ENCODE measurements at regions not wholly inside any gene's neighbourhood (a gene's known extent, or its start where the extent isn't known, plus 50 kb on each side); places are given as distances from the start of the nearest gene placed in this dataset.

DNA sequence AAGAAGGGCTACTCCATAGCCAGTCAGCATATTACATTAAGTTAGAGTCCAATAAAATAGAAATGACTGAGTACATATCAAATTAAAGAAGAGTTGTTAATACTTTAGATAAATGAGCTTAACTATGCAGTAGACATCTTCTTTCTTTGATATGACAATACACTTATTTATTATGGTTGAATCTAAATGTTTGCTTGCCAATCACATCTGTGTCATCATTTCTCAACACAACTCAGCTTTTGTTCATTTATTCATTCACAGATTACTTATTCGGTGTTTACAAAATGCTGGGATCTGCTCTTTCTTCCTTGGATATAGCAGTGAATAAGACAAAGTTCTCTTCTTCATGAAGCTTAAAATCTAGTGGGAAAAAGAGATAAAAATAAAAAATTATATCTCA is 614.6 kb upstream of the ATP2B1 start:
- Mint-ChIP-seq H3K27me3 (no peaks in the 10 kb centered on the region), H3K9me3 (no peaks in the 10 kb centered on the region), H3K4me1 (ENCODE audit: low read depth) (no peaks in the 10 kb centered on the region), H3K36me3 (ENCODE audit: low read depth) (no peaks in the 10 kb centered on the region), H3K27ac (no peak overlapping the region), H3K4me3 (no peak overlapping the region)
- no peak for DNase-seq

DNA sequence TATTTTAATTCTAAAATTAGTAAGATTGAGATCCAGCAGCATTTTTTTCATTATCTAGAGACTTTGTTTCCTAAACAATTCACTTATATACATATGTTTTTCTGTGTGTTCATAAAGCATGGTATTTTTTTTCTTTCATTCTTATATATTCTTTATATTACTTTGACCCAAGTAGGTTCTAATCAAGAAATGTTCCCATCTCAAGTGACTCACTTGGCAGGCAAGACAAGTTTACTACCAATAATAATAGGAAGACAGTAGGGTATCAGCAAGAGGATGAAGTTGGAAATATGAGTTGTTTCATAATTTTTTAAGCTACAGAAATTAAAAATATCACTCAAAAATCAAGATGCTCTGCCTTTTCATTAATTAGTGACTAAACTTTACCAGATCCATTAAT is 613.4 kb upstream of the ATP2B1 start:
- H3K27me3 Mint-ChIP-seq: no peaks in the 10 kb centered on the region
- H3K9me3 Mint-ChIP-seq: no peaks in the 10 kb centered on the region
- DNase-seq: no peak
- no peaks in the 10 kb centered on the region for H3K36me3 Mint-ChIP-seq (ENCODE audit: low read depth)
- H3K4me3 Mint-ChIP-seq: no peak overlapping the region
- H3K4me1 Mint-ChIP-seq (ENCODE audit: low read depth): no peaks in the 10 kb centered on the region
- no peak overlapping the region for H3K27ac Mint-ChIP-seq

DNA sequence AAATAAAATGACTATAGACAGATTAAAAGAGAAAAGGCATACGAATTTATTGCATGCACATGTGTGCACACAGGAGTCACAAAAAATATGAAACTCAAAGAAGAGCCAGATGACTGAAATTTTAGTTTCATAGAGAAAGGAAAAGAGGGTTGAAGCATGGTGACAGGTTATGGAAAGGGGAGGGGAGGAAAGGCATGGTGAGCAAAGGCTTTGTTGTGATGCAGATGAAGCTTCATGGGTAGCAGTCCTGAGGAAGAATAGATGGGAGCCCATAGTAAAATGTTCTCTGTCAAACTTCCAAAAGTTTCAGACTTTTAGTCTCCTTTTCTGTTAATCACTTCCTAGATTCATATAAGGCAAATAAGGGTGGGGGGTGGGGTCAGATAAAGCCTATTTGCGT is 612.7 kb upstream of the ATP2B1 start:
- no peak overlapping the region for H3K27ac Mint-ChIP-seq
- H3K9me3 Mint-ChIP-seq: no peaks in the 10 kb centered on the region
- no peak for DNase-seq
- H3K36me3 Mint-ChIP-seq (ENCODE audit: low read depth): no peaks in the 10 kb centered on the region
- H3K27me3 Mint-ChIP-seq: no peaks in the 10 kb centered on the region
- H3K4me1 Mint-ChIP-seq (ENCODE audit: low read depth): no peaks in the 10 kb centered on the region
- H3K4me3 Mint-ChIP-seq: no peak overlapping the region

DNA sequence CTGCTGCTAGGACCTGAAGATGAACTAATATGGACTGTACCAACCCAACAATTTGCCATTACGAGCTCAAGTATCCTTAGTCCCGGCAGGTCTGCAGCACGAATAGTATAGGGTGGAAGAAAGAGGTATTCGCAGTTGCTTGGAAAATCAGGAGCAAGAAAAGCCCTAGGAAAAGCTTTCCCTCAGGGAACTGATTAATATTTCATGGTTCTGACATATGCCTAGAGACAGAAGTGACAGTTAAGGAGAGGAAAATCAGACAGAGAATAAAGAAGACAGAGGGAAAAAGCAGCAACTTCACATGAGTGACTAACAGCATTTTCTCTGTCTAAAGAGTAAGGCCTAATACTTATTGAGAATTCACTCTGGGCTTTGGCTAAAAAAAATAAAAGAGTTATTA is 602.9 kb upstream of the ATP2B1 start:
- DNase-seq: no peak
- H3K9me3 Mint-ChIP-seq: no peaks in the 10 kb centered on the region
- H3K4me1 Mint-ChIP-seq (ENCODE audit: low read depth): no peaks in the 10 kb centered on the region
- no peak overlapping the region for H3K4me3 Mint-ChIP-seq
- H3K27me3 Mint-ChIP-seq: peaks cover 13% of the 10 kb centered on the region
- H3K27ac Mint-ChIP-seq: no peak overlapping the region
- H3K36me3 Mint-ChIP-seq (ENCODE audit: low read depth): no peaks in the 10 kb centered on the region

DNA sequence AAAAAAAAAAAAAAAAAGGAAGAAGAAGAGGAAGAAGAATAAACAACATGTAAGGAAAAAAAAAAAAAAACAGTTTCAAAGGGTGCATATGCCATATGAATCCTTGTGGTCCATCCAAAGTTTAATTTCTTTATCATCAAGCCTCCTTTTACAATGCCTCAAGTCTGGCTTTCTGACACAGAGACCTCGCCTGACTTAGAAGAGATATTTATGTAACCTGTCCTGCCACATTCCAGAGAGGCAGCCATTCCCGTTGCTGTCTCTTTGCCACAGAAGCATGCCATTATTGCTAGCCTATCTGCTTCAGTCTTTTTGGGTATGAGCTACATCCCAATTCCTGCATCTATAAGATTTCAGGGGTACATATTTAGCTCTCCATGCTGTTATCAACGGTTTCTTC is 596.7 kb upstream of the ATP2B1 start:
- Mint-ChIP-seq H3K4me1 (ENCODE audit: low read depth) (no peaks in the 10 kb centered on the region), H3K27ac (no peak overlapping the region), H3K9me3 (no peaks in the 10 kb centered on the region), H3K4me3 (no peak overlapping the region), H3K27me3 (peaks cover 22% of the 10 kb centered on the region), H3K36me3 (ENCODE audit: low read depth) (no peaks in the 10 kb centered on the region)
- no peak for DNase-seq

DNA sequence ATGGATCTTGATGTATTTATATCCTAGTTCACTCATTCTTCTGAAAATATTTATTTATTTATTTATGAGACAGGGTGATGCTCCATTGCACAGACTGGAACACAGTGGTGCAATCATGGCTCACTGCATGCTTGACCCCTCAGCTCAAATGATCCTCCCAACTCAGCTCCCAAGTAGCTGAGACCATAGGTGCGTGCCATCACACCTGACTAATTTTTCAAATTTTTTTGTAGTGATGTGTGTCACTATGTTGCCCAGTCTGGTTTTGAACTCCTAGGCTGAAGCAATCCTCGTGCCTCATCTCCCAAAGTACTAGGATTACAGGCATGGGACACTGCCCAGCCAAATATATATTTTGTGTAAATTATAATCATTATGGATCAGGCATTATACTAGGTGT is 595.6 kb upstream of the ATP2B1 start:
- no peaks in the 10 kb centered on the region for H3K9me3 Mint-ChIP-seq

DNA sequence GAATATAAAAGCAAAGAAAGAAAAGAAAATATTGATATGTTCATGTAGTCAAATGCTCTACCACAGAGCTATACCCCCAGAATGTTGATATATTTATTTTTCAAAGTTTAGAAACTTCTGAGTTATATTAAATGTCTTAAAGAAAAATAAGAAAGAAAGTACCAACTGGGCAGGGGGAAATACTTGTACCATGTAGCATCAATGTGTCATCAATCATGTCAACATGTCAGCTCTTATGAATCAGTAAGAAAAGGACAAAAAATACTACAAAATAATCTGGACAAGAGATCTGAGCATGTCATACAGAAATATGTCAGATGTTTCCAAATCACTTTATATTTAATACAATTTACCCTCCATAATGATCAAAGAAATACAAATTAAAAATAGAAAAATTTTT is 595.1 kb upstream of the ATP2B1 start:
- DNase-seq: no peak
- Mint-ChIP-seq H3K36me3 (ENCODE audit: low read depth) (no peaks in the 10 kb centered on the region), H3K9me3 (no peaks in the 10 kb centered on the region), H3K27ac (no peak overlapping the region), H3K27me3 (peaks cover 24% of the 10 kb centered on the region), H3K4me1 (ENCODE audit: low read depth) (peaks cover 12% of the 10 kb centered on the region), H3K4me3 (no peak overlapping the region)

More for the DNA sequence above, 595.6 kb upstream of the ATP2B1 start:
- no peak overlapping the region for H3K27ac Mint-ChIP-seq
- no peak overlapping the region for H3K4me3 Mint-ChIP-seq
- peaks cover 7% of the 10 kb centered on the region for H3K4me1 Mint-ChIP-seq (ENCODE audit: low read depth)
- no peaks in the 10 kb centered on the region for H3K36me3 Mint-ChIP-seq (ENCODE audit: low read depth)
- peaks cover 23% of the 10 kb centered on the region for H3K27me3 Mint-ChIP-seq
- no peak for DNase-seq

DNA sequence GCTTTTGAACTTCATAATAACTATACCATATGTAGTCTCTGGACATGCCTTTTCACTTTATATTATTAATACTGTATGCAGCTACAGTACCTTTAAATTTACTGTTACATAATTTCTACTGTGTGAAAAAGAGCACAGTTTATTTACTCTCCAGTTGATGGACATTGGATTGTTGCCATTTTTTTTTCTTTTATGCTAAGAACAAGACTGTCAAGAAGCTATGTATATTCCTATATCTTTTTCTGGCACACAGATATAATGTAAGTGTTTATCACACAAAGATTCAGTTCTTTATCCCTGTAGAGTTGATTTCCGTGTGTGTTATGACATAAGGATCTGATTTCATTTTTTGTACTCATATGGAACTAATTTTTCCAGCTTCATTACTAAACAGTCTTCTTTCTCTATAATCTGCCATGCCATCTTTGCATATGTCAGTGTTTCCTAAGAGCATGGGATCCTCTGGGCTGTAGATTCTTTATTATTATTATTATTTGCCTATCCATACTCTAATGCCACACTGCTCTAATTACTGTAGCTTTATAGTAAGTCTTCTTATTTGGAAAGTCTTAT is 593.0 kb upstream of the ATP2B1 start:
- H3K4me1 Mint-ChIP-seq (ENCODE audit: low read depth): peaks cover 21% of the 10 kb centered on the region
- no peak for DNase-seq
- H3K27ac Mint-ChIP-seq: no peak overlapping the region
- H3K4me3 Mint-ChIP-seq: no peak overlapping the region
- no peaks in the 10 kb centered on the region for H3K36me3 Mint-ChIP-seq (ENCODE audit: low read depth)
- no peaks in the 10 kb centered on the region for H3K9me3 Mint-ChIP-seq
- H3K27me3 Mint-ChIP-seq: peaks cover 24% of the 10 kb centered on the region

DNA sequence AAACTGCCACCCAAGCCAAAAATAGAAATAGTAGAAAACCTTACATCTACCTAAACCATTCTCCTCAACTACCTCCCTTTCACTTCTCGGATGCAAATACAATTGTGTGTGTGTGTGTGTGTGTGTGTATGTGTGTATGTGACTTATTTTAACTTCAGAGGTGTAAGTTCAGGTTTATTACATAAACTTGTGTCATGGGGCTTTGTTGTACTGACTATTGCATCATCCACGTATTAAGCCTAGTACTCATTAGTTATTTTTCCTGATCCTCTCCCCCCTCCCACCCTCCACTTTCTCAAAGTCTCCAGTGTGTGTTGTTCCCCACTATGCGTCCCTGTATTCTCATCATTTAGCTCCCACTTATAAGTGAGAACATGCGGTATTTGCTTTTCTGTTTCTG is 592.5 kb upstream of the ATP2B1 start:
- H3K27ac Mint-ChIP-seq: no peak overlapping the region
- H3K4me3 Mint-ChIP-seq: no peak overlapping the region
- H3K36me3 Mint-ChIP-seq (ENCODE audit: low read depth): no peaks in the 10 kb centered on the region
- no peak for DNase-seq
- no peaks in the 10 kb centered on the region for H3K9me3 Mint-ChIP-seq
- H3K27me3 Mint-ChIP-seq: peaks cover 23% of the 10 kb centered on the region
- peaks cover 21% of the 10 kb centered on the region for H3K4me1 Mint-ChIP-seq (ENCODE audit: low read depth)

DNA sequence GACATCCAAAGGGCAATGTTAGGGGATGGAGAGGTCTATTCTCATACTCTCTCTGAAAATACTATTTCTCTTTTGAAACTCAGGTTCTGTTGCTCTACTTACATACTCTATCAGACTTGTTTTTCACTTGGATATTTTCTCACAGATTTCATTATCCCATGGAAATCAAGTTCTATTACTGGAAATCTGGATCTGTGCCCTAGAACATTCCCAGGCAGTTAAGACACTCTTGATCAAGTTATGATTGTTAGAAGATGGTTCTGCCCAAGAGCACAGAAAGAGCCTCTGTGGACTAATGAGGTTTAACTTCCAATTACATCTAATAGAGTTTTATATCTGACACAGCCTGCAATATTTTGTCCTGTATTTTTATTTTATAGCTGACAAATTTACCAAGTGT is 591.0 kb upstream of the ATP2B1 start:
- Mint-ChIP-seq H3K36me3 (ENCODE audit: low read depth) (no peaks in the 10 kb centered on the region), H3K27ac (no peak overlapping the region), H3K9me3 (no peaks in the 10 kb centered on the region), H3K4me1 (ENCODE audit: low read depth) (peaks cover 21% of the 10 kb centered on the region), H3K4me3 (peak overlapping the region; percentile 47), H3K27me3 (peaks cover 25% of the 10 kb centered on the region)
- DNase-seq: no peak

DNA sequence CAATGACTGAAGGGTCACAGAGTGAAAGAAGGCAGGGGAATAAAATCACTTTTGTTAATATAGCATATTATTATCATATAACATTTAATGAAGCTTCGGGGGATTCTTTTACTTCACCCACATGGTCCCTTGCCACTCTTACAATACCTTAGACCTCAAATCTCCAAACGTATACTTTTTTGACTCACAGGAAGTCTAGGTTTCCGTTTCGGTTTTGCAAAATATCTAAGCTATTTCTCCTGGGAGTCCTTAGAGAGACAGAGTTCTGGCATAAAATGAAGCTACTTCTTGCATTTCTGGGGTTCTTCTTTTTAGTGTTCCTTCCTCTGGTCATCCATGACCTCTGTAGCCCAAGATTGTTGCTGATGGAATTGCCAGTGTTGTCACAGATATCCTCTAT is 590.5 kb upstream of the ATP2B1 start:
- Mint-ChIP-seq H3K9me3 (no peaks in the 10 kb centered on the region), H3K36me3 (ENCODE audit: low read depth) (no peaks in the 10 kb centered on the region), H3K27me3 (peaks cover 25% of the 10 kb centered on the region), H3K4me1 (ENCODE audit: low read depth) (peaks cover 21% of the 10 kb centered on the region), H3K4me3 (peak overlapping the region; percentile 47), H3K27ac (no peak overlapping the region)
- no peak for DNase-seq

DNA sequence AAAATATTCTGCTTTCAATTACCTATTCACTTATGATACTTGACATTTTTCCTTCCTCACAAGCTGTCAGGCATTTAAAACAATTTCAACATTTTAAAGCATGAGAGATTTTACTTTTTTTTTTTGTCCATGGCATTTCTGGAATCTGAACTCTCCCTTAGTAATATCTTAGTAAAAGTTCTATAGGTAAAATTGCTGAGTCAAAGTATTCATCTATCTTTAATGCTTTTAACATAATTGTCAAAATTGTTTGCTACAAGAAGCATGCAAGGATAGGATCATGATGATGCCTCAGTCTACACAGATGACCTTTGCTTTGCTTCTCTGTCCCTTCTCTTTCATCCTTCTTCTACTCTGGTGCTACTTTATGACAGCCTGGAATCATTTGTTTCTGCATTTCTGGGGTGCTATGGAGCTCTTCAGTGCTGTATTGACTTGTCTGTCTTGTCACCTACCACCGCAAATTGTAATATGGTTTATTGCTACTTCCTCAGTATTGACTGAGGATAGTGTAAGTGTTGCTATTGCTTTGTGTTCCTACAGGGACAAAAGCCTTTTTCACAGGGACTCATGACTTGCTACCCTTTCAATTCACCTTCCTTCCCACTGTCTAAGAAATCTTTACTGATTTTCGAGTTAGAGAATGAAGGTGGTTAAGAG is 589.8 kb upstream of the ATP2B1 start:
- H3K4me1 Mint-ChIP-seq (ENCODE audit: low read depth): peaks cover 21% of the 10 kb centered on the region
- DNase-seq: no peak
- no peaks in the 10 kb centered on the region for H3K36me3 Mint-ChIP-seq (ENCODE audit: low read depth)
- peaks cover 25% of the 10 kb centered on the region for H3K27me3 Mint-ChIP-seq
- no peak overlapping the region for H3K4me3 Mint-ChIP-seq
- H3K9me3 Mint-ChIP-seq: no peaks in the 10 kb centered on the region
- H3K27ac Mint-ChIP-seq: no peak overlapping the region

DNA sequence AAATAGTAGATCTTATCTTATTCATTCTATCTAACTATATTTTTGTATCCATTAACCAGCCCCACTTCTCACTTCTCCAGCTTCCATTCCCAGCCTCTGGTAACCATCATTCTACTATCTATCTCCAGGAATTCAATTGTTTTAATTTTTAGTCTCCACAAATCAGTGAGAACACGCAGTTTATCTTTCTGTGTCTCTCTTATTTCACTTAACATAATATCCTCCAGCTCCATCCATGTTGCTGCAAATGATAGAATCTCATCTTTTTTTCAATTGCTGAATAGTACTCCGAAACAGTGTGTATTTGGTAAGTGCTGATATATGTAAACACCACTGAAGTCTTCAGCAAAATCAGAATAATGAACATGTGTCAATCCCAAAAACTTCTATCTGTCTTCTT is 587.2 kb upstream of the ATP2B1 start:
- Mint-ChIP-seq H3K27me3 (peaks cover 35% of the 10 kb centered on the region), H3K36me3 (ENCODE audit: low read depth) (no peaks in the 10 kb centered on the region), H3K9me3 (no peaks in the 10 kb centered on the region), H3K4me1 (ENCODE audit: low read depth) (peaks cover 28% of the 10 kb centered on the region), H3K4me3 (no peak overlapping the region), H3K27ac (no peak overlapping the region)
- DNase-seq: no peak

DNA sequence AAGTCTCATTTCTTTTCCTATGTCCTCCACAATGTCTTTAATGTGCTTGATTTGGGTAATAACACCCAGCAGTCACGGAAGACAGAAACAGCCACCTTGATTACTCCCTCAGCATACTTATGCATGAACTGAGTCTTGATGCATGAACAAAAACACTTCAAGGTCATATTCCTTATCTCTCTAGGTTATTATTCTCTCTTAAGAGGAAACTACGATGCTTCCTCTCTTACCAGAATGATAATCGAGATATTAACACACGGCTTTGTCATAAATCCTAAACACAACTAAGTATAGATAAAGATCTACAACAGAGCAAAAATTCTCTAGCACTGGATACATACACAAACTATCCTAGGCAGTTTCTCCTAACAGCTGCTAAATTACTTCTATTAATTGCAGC is 583.5 kb upstream of the ATP2B1 start:
- Mint-ChIP-seq H3K4me1 (ENCODE audit: low read depth) (peaks cover 7% of the 10 kb centered on the region), H3K27me3 (peaks cover 24% of the 10 kb centered on the region), H3K36me3 (ENCODE audit: low read depth) (no peaks in the 10 kb centered on the region), H3K27ac (no peak overlapping the region), H3K4me3 (no peak overlapping the region), H3K9me3 (peaks cover 9% of the 10 kb centered on the region)
- DNase-seq: no peak

DNA sequence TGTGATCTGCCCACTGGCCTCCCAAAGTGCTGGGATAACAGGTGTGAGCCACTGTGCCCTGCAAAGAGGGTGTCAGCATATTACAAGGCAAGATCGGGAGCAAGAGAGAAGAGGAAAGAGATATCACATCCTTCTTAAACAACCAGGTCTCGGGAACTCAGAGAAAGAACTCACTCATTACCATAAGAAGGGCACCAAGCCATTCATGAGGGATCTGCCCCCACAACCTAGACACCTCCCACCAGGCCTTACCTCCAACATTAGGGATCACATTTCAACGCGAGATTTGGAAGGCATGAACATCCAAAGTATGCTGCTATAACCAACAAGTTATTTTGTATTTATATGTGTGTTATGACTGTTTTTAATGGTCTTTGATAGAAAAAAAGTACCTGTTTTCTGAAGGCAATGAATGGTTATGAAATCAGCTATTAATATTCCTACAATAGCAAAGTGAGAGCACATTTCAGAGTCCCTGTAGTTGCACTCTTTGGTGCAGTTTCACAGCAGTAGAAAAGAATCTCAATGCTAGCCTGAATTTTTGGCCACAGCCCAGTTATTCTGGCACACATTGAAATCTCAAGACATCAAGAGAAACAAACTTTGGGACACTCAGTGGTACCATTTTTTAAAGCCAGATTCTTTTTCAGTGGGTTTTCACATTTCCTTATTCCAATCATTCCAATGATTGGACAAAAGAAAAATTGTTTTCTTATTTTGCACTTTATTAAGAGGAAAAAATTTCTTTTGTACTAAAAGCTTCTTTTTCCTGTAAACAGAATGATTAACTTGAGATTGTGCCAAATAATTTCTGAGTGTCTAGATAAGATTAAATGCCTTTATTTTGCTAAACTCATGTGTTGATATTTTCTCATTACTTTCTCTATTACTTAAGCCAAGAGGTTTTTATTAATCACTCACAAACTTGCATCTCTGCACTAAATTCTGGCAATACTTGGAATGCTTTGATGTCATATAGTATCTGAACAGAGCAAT is 582.6 kb upstream of the ATP2B1 start:
- H3K4me1 Mint-ChIP-seq (ENCODE audit: low read depth): peaks cover 7% of the 10 kb centered on the region
- peaks cover 24% of the 10 kb centered on the region for H3K27me3 Mint-ChIP-seq
- H3K9me3 Mint-ChIP-seq: peaks cover 9% of the 10 kb centered on the region
- no peak for DNase-seq
- H3K27ac Mint-ChIP-seq: no peak overlapping the region
- H3K36me3 Mint-ChIP-seq (ENCODE audit: low read depth): no peaks in the 10 kb centered on the region
- no peak overlapping the region for H3K4me3 Mint-ChIP-seq

Data from activated T-cell treated with anti-CD3 and anti-CD28 coated beads, Interleukin-2, amount 50 U/mL, for 24 hours (primary cell).